HK-2 (cell line): ENCODE measurements at regions not wholly inside any gene's neighbourhood (a gene's known extent, or its start where the extent isn't known, plus 50 kb on each side); places are given as distances from the start of the nearest gene placed in this dataset.
"Not testable (repeated sequence)": the region's sequence is repeated elsewhere in the genome, so short reads cannot be mapped to it uniquely, and the experiment has no call there.

Experiments used
- DNase-seq: peaks from one replicate; pipeline ENCODE4 v3.0.0-alpha.2; 2018; ENCODE audit not compliant: unreplicated experiment

- DNase-seq, result no peak
Observed at GRCh38 chrX:3440981-3441380, 94.5 kb upstream of the MXRA5 start.

DNA sequence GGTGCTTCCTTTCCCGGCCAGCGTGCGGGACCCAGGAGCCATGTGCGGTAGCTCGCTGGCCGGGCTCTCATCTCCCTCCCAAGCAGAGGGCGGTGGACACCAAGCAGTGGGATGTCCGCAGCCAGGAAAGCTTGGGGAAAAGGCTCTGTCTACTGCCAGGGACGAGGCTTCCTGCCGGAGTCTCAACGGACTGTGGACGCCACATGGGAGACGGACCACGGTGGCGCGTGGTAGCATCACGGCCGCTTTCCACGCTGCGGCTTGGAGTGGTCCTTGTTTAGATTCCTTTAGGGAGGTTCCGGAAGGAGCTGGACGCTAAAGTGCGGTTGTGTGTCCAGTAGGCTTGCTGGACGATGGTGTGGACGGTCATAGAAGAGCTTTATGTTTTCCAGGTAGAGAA, 89.5 kb upstream of the MXRA5 start:
- not testable (repeated sequence) for DNase-seq

GRCh38 chrX:3435057-3435456, 88.6 kb upstream of the MXRA5 start:
- DNase-seq, result no peak

DNA sequence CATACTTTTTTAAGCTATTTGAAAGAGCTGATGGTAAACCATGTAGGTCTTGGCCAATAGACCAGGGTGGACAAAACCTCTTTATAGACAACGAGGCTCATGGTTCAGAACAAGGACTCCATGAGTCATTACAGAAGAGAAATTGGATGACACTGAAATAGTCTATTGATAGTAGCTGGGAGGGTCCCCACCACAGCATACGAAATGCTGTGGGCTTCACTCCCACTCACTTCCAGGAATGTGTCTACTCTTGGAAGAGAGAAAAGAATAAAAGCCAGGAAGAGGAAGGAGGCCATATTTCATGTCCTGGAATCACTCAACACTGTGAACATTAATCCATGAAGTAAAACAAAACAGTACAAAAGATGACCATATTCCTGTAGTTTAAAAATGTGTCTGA, 82.3 kb upstream of the MXRA5 start:
- no peak for DNase-seq

- DNase-seq, result no peak
Observed at GRCh38 chrX:3426552-3426951, 80.1 kb upstream of the MXRA5 start.

DNA sequence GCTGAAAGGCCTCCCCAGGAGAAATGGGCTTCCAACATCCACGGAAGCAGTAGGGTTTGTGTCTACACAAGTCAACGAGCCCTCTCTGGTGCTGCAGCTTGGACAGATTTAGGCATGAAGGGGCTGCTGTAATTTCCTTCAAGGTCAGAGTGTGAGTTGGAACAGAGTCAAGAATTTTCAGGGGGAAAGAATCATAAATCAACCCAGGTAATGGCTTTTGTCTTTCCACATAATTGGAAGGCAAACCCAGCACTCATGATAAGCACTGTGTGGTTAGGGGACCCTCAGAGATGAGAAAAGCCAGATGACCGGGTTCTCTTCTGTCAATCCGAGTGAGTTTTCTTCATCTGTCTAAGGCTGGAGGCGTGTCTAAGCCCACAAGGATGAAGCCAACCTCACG, 78.6 kb upstream of the MXRA5 start:
- DNase-seq, result no peak

DNA sequence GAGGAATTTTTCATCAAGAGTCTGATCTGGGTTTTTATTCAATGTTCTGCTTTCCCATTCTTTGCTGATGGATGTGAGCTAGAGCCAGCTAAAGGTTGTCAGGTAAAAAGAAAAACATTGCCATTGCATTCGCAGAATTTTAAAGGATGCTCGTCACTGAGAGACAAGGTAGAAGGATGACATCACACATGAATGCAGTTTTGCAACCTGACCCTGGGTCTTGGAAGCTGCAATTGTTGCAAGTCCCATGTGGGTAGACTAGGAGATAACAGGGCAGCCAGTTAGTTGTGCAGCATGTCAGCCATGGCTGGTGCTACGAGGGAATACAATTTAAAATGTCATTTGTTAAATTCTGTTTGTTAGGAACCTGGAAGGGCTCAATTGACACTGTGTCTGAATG, 73.9 kb upstream of the MXRA5 start:
- no peak for DNase-seq

DNA sequence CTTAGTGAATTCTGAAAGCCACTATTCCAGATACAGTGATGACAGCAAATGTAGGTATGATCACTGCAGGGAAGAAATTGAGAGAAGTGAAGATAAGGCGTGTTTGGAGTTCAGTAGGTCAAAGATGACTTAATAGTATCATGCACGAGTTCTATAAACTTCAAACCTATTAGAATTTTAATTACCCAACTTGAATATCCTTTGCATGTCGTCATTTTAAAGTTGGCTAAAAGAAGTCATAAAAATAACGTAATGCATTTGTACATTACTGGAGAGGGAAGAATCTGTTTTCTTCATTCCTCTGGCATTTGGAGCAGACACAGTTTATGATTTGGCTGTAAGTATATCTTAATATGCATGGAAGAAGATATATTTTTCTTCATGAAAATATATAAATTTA, 68.6 kb upstream of the MXRA5 start:
- DNase-seq, result no peak

DNA sequence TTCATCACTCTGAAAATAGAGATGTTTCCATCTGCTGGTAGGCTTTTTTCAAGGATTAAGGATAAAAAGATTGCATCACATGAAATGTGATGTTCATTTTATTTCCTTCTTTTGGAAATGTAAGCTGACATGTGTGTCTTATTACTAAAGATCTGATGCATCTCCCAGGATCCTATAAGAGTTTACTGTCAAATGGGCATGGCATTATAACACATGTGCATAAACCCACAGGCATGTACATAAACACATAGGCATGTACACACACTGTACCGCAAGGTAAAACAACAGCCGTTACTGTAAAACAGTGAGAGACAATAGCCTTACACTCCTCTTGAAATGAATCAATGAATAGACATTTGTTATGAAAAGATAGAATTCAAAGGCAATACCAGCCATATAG, 65.2 kb upstream of the MXRA5 start:
- not testable (repeated sequence) for DNase-seq

GRCh38 chrX:3409936-3410335, 63.5 kb upstream of the MXRA5 start:
- DNase-seq, result not testable (repeated sequence)

DNA sequence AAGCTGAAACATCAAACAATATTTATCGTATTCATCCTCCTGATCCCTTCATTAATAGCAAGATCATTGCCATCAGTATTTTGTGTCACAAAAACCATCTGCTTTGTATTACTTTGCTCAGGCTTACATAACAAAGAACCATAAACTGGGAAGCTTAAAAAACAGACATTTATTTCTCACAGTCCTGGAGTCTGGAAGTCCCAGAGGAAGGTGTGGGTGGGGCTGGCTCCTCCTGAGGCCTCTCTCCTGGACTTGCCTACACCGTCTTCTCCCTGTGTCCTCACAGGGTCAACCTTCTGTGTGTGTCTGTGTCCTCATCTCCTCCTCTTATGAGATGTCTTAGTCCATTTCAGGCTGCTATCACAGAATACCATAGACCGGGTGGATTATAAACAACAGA, 61.3 kb upstream of the MXRA5 start:
- no peak for DNase-seq

GRCh38 chrX:3407121-3407520, 60.7 kb upstream of the MXRA5 start:
- no peak for DNase-seq

DNA sequence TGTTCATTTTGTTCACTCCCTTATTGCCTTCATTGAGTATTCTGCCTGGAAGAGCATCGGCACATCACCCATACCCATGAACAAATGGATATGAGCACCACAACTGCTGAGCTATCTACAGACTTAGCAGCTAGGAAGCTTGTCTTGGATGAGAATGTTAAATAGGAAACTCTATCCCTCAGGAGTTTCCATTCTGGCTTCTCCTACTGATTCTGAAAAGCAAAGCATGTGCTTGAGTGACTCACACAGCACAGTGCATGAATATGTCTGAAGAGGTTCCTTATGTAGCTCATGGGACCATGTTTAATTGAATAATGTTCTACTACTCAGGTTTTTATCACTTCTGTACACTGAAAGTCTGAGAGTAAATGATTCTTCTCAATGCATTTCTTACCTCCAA, 57.3 kb upstream of the MXRA5 start:
- DNase-seq, result no peak
